ENCODE measurements at regions not wholly inside any gene's neighbourhood (a gene's known extent, or its start where the extent isn't known, plus 50 kb on each side); places are given as distances from the start of the nearest gene placed in this dataset.

GRCh38 chr6:43982084-43982625, 145.1 kb downstream of the MRPL14 start:
- TF ChIP-seq POLR2A (IDR thresholded peaks at IDR 0.05) (no peak), CTCF (IDR thresholded peaks at IDR 0.05) (no peak)

Measured in esophagus squamous epithelium (tissue), 4 donors.